ENCODE measurements at regions not wholly inside any gene's neighbourhood (a gene's known extent, or its start where the extent isn't known, plus 50 kb on each side); places are given as distances from the start of the nearest gene placed in this dataset.

- no peaks in the 10 kb centered on the region for H4K20me1 ChIP-seq (replicated peaks in 1 of 2; ENCODE audit: control insufficient read depth in 1 of 2, insufficient read depth in 2 of 2, low read length in 2 of 2)
- no peak for FAIRE-seq
- no peak overlapping the region for H2AK5ac ChIP-seq (ENCODE audit: low read depth, low read length)
- no peak overlapping the region for H4K5ac ChIP-seq (ENCODE audit: insufficient read length, low read depth, low read length)
- no peak overlapping the region for H2BK5ac ChIP-seq (ENCODE audit: low read depth, low read length)
- H3K18ac ChIP-seq (ENCODE audit: extremely low read depth, low read length) = no peak overlapping the region
- no peak overlapping the region for H3K14ac ChIP-seq (ENCODE audit: insufficient read length)
- H2BK12ac ChIP-seq (ENCODE audit: low read depth, low read length) = no peak overlapping the region
- no peaks in the 10 kb centered on the region for H3K23me2 ChIP-seq (ENCODE audit: low read depth, low read length)
- H3K9me3 ChIP-seq (ENCODE audit: insufficient read depth in 2 of 2, low read depth in 1 of 2, low read length in 1 of 2) = no peaks in the 10 kb centered on the region
- H4K8ac ChIP-seq (ENCODE audit: extremely low read depth, insufficient read depth, low read length) = no peak overlapping the region
- TF ChIP-seq ATF2 (IDR thresholded peaks at IDR 0.05; ENCODE audit: low read length) = no peak
- no peak for TF ChIP-seq RBBP5 (IDR thresholded peaks at IDR 0.05; ENCODE audit: borderline replicate concordance, low read depth, low read length)
- no peak for TF ChIP-seq PHF8 (conservative IDR thresholded peaks at IDR 0.05; ENCODE audit: low read depth, low read length)
- TF ChIP-seq EGR1 (IDR thresholded peaks at IDR 0.05; ENCODE audit: borderline replicate concordance, low read depth, low read length) = no peak
- TF ChIP-seq E2F6 (IDR thresholded peaks at IDR 0.05) = no peak
- no peak for TF ChIP-seq SP4 (IDR thresholded peaks at IDR 0.05; ENCODE audit: low read length)
- TF ChIP-seq KDM4A (IDR thresholded peaks at IDR 0.05; ENCODE audit: low read depth, low read length, severe bottlenecking) = no peak
- TF ChIP-seq GTF2F1 (IDR thresholded peaks at IDR 0.05; ENCODE audit: borderline replicate concordance, low read depth, low read length) = no peak
- no peak for TF ChIP-seq NANOG (IDR thresholded peaks at IDR 0.05; ENCODE audit: insufficient read depth, low read depth, low read length, poor library complexity, severe bottlenecking)
- TF ChIP-seq SAP30 (IDR thresholded peaks at IDR 0.05; ENCODE audit: insufficient read depth, insufficient replicate concordance, low read length) = no peak
- TF ChIP-seq BCL11A (IDR thresholded peaks at IDR 0.05; ENCODE audit: low read depth in 2 of 2, low read length in 2 of 2) = no peak
- H2BK15ac ChIP-seq (ENCODE audit: low read length) = no peak overlapping the region
- H3K56ac ChIP-seq (replicated peaks; ENCODE audit: insufficient read length, low read depth, low read length) = no peak overlapping the region
- H3K23ac ChIP-seq (ENCODE audit: insufficient read length) = no peak overlapping the region
- no peaks in the 10 kb centered on the region for H3K79me1 ChIP-seq (ENCODE audit: low read depth, low read length)
- H2AFZ ChIP-seq (ENCODE audit: low read length) = no peak overlapping the region
- POLR2A ChIA-PET (ENCODE audit: partially characterized antibody) = interaction anchor here (0.6 to 0.8 kb wide), 2 partner anchors 11 to 14 kb away, joined by 3 to 4 read pairs; no protein-coding TSS in a partner anchor
- no peaks in the 10 kb centered on the region for H3K36me3 ChIP-seq (ENCODE audit: control insufficient read depth in 2 of 4, insufficient read depth in 4 of 4, low read length in 3 of 4)
- H3K4me3 ChIP-seq (ENCODE audit: extremely low read depth in 1 of 4, insufficient read depth in 2 of 4, low read depth in 3 of 4, low read length in 4 of 4) = no peak overlapping the region
- no peak overlapping the region for H3K27ac ChIP-seq (ENCODE audit: low read depth, low read length)
- no peak for DNase-seq (ENCODE audit: low read depth in 1 of 2, low spot score in 2 of 2)
- H4K91ac ChIP-seq (replicated peaks; ENCODE audit: insufficient read length, low read length) = no peak overlapping the region
- CTCF ChIA-PET (ENCODE audit: partially characterized antibody) = interaction anchor here (1.3 kb wide), 1 partner anchor 55 kb away, joined by 6 read pairs; no protein-coding TSS in a partner anchor
- H3K9ac ChIP-seq (replicated peaks in 1 of 4; ENCODE audit: extremely low read depth in 1 of 4, low read depth in 3 of 4, low read length in 3 of 4) = no peak overlapping the region
- peaks cover 0 to 4% (median 0%) of the 10 kb centered on the region in 4 experiments; a peak in 3 of 7 replicates for H3K4me1 ChIP-seq (replicated peaks in 1 of 4; ENCODE audit: control insufficient read depth in 3 of 4, insufficient read depth in 4 of 4, low read length in 3 of 4)
- no peak overlapping the region for H3K4me2 ChIP-seq (ENCODE audit: insufficient read depth in 1 of 2, low read depth in 2 of 2, low read length in 2 of 2)
- no peaks in the 10 kb centered on the region for H3K27me3 ChIP-seq (replicated peaks in 1 of 4; ENCODE audit: control insufficient read depth in 3 of 4, extremely low read depth in 1 of 4, insufficient read depth in 3 of 4, low read length in 3 of 4)
- WGBS, 2 experiments (ENCODE audit: extremely low coverage in 1 of 2, insufficient coverage in 1 of 2, insufficient read length in 1 of 2, insufficient replicate concordance in 2 of 2, low coverage in 1 of 2, low lambda C conversion rate in 2 of 2, missing lambda C conversion rate in 1 of 2) = 71% methylated on average over 6 of the region's 6 CpGs; no CpG with 5 or more reads in 1 of the 2 experiments
- H3K79me2 ChIP-seq (ENCODE audit: control insufficient read depth in 1 of 2, insufficient read depth in 2 of 2, low read length in 2 of 2) = no peaks in the 10 kb centered on the region
- H2BK120ac ChIP-seq (replicated peaks; ENCODE audit: low read depth, low read length) = no peak overlapping the region
- H3K4ac ChIP-seq (replicated peaks; ENCODE audit: insufficient read length, low read depth, low read length) = no peak overlapping the region
- no peak overlapping the region for H2BK20ac ChIP-seq (ENCODE audit: low read length)
These were observed 259.7 kb downstream of the FGF9 start for GRCh38 chr13:21930536-21930935.
